ENCODE measurements at regions not wholly inside any gene's neighbourhood (a gene's known extent, or its start where the extent isn't known, plus 50 kb on each side); places are given as distances from the start of the nearest gene placed in this dataset.

- H3K4me1 Mint-ChIP-seq (ENCODE audit: low read depth), result peaks cover 36% of the 10 kb centered on the region
- no peak overlapping the region for H3K4me3 Mint-ChIP-seq (ENCODE audit: unreplicated experiment)
- no peak for TF ChIP-seq CTCF (IDR thresholded peaks at IDR 0.05)
- H3K27ac Mint-ChIP-seq (ENCODE audit: unreplicated experiment), result no peak overlapping the region
- no peaks in the 10 kb centered on the region for H3K36me3 Mint-ChIP-seq (ENCODE audit: low read depth)
- H3K9me3 Mint-ChIP-seq (ENCODE audit: low read depth), result peaks cover 17% of the 10 kb centered on the region
- no peaks in the 10 kb centered on the region for H3K27me3 Mint-ChIP-seq (ENCODE audit: low read depth)
- DNase-seq (ENCODE audit: low spot score), result no peak
Measured at GRCh38 chr10:64397125-64397524, 875.9 kb downstream of the REEP3 start.

GRCh38 chr10:64408391-64409183, 887.4 kb downstream of the REEP3 start:
- peaks cover 40% of the 10 kb centered on the region for H3K4me1 Mint-ChIP-seq (ENCODE audit: low read depth)
- H3K36me3 Mint-ChIP-seq (ENCODE audit: low read depth), result no peaks in the 10 kb centered on the region
- H3K9me3 Mint-ChIP-seq (ENCODE audit: low read depth), result no peaks in the 10 kb centered on the region
- no peak for DNase-seq (ENCODE audit: low spot score)
- peak overlapping the region; percentile 72 for H3K27ac Mint-ChIP-seq (ENCODE audit: unreplicated experiment)
- no peak for TF ChIP-seq CTCF (IDR thresholded peaks at IDR 0.05)
- no peaks in the 10 kb centered on the region for H3K27me3 Mint-ChIP-seq (ENCODE audit: low read depth)
- no peak overlapping the region for H3K4me3 Mint-ChIP-seq (ENCODE audit: unreplicated experiment)

- Mint-ChIP-seq H3K27me3 (ENCODE audit: low read depth) (no peaks in the 10 kb centered on the region), H3K4me1 (ENCODE audit: low read depth) (peaks cover 39% of the 10 kb centered on the region), H3K27ac (ENCODE audit: unreplicated experiment) (peak overlapping the region; percentile 72), H3K36me3 (ENCODE audit: low read depth) (no peaks in the 10 kb centered on the region), H3K9me3 (ENCODE audit: low read depth) (no peaks in the 10 kb centered on the region), H3K4me3 (ENCODE audit: unreplicated experiment) (no peak overlapping the region)
- no peak for DNase-seq (ENCODE audit: low spot score)
- TF ChIP-seq CTCF (IDR thresholded peaks at IDR 0.05), result no peak
Measured at GRCh38 chr10:64409349-64409748, 888.1 kb downstream of the REEP3 start.

GRCh38 chr10:64416011-64416410, 894.8 kb downstream of the REEP3 start:
- H3K27ac Mint-ChIP-seq (ENCODE audit: unreplicated experiment), result no peak overlapping the region

GRCh38 chr10:64419461-64419860, 898.3 kb downstream of the REEP3 start:
- H3K9me3 Mint-ChIP-seq (ENCODE audit: low read depth), result no peaks in the 10 kb centered on the region
- H3K4me1 Mint-ChIP-seq (ENCODE audit: low read depth), result peaks cover 5% of the 10 kb centered on the region
- H3K27ac Mint-ChIP-seq (ENCODE audit: unreplicated experiment), result no peak overlapping the region
- no peaks in the 10 kb centered on the region for H3K36me3 Mint-ChIP-seq (ENCODE audit: low read depth)
- TF ChIP-seq CTCF (IDR thresholded peaks at IDR 0.05), result no peak
- H3K4me3 Mint-ChIP-seq (ENCODE audit: unreplicated experiment), result no peak overlapping the region
- H3K27me3 Mint-ChIP-seq (ENCODE audit: low read depth), result no peaks in the 10 kb centered on the region
- no peak for DNase-seq (ENCODE audit: low spot score)

More at GRCh38 chr10:64416011-64416410, 894.8 kb downstream of the REEP3 start:
- H3K4me3 Mint-ChIP-seq (ENCODE audit: unreplicated experiment), result no peak overlapping the region
- no peaks in the 10 kb centered on the region for H3K27me3 Mint-ChIP-seq (ENCODE audit: low read depth)
- no peaks in the 10 kb centered on the region for H3K36me3 Mint-ChIP-seq (ENCODE audit: low read depth)
- peaks cover 11% of the 10 kb centered on the region for H3K4me1 Mint-ChIP-seq (ENCODE audit: low read depth)
- no peaks in the 10 kb centered on the region for H3K9me3 Mint-ChIP-seq (ENCODE audit: low read depth)
- DNase-seq (ENCODE audit: low spot score), result no peak
- TF ChIP-seq CTCF (IDR thresholded peaks at IDR 0.05), result no peak
